NCI-H128 (cell line): ENCODE measurements at regions not wholly inside any gene's neighbourhood (a gene's known extent, or its start where the extent isn't known, plus 50 kb on each side); places are given as distances from the start of the nearest gene placed in this dataset.
"Not testable (repeated sequence)": the region's sequence is repeated elsewhere in the genome, so short reads cannot be mapped to it uniquely, and the experiment has no call there.

ENCODE experiments used
- DNase-seq: peaks from one replicate; lab custom pipeline; 2025; ENCODE audit not compliant: unreplicated experiment; lab: John Stamatoyannopoulos, UW

DNA sequence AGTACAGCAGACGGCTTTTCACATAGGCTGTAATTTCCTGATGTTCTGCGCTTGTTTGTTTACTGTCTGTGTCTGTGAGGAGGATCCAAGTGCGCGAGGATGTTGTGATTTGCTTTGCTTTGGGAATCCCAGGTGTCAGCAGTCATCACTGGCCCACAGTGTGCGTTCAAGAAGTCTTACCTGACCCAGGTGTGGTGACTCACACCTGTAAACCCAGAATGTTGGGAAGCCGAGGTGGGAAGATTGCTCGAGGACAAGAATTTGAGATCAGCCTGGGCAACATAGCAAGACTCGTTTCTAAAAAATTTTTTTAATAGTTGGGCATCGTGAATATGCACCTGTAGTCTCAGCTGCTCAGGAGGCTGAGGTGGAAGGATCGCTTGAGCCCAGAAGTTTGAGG lies 110.7 kb downstream of the CRLF3 start:
- not testable (repeated sequence) for DNase-seq

GRCh38 chr17:30712859-30713258 lies 111.6 kb downstream of the CRLF3 start:
- not testable (repeated sequence) for DNase-seq

DNA sequence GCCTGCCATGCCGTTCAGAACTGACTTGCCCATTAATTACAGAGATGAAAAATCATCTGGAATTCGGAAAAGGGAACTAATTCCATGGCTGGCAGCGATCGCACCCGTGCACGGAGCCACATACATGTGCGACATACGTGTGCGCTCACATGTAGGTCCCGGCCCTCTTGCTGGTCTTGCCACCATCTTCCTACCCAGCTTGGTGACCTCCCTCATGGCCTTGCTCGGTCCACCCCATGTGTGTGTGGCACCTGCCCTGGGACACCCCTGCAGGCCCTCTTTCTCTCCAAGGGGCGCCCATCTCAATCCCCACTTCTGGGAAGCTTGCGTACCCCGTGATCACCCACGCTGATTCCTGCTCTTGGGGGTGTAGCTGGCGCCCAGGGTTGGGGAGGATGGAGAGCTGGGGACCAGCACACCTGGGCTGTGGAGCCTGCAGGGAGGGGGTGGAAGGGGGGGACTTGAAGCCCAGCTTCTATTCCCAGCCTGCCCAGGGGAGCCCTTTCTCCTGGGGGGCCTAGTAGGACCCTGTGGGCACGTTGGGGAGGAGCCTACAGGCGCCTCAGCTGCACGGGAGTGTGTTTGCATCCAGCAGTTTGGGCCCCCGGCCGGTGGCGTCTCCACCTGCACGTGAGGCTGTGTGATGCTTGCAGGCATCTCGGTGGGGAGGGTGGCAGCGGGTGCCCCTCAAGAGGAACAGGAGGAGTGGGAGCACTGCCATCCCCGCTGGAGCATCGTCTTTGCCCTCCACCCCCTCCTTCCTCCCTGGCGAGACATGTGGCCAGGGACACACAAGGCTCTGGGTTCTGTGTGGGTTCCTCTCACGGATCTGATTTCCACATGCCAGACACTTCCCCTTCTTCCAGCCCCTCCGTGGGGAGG lies 112.6 kb downstream of the CRLF3 start:
- DNase-seq: not testable (repeated sequence)

- not testable (repeated sequence) for DNase-seq
Measured at GRCh38 chr17:30711176-30711575, 113.3 kb downstream of the CRLF3 start.

GRCh38 chr17:30710276-30711088 lies 114.0 kb downstream of the CRLF3 start:
- DNase-seq: not testable (repeated sequence)

DNA sequence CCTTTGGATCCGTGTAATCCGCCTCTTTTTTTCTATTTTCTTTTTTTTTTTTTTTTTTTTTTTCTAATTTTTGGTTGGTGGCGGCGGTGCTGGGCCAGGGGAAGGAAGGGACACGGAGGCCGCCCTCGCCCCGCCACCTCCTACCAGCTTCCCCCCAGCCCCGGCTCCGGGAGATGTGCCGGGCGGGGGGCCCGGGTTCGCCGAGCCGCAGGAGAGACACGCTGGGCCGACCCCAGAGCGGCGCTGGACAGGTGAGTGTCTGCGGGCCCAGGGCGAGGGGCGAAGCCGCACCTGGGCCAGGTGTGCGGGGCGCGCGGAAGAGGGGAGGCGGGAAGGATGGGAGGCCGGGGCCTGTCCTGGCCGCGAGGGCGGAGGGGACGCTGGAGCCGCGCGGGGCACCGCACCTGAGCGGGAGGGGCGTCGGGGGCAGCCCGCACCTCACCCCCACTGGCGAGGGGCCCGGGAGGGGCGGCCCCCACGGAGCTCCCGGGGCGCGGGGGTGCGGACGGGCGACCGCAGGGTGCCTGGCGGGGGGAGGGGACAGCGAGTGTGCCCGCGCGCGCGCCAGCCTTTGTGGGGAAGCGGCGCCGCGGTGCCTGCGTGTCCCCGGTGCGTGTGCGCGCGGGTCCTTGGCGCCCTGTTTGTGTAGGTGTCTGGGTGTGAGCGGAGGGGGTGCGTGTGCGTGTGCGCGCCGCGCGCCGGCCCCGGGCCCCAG lies 114.8 kb downstream of the CRLF3 start:
- DNase-seq: not testable (repeated sequence)

DNA sequence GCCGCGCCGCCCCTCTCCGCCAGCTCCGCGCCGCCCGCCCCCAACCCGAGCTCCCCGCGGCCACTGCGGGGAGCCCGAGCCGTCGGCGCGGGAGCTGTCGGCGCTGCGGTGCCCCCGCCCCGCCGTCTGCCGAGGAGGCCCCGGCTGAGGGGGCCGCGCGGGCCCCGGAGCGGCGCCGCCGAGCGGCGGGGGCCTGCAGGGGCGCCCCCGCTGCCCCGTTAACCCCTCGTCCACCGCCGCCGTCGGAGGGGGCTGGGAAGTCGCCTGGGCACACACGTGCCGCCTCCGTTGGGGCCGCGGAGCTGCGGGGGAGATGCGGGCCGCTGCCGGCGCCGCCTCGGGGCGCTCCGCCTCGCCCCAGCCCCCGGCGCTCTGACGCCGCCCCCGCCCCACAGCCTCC lies 115.4 kb downstream of the CRLF3 start:
- DNase-seq: not testable (repeated sequence)

DNA sequence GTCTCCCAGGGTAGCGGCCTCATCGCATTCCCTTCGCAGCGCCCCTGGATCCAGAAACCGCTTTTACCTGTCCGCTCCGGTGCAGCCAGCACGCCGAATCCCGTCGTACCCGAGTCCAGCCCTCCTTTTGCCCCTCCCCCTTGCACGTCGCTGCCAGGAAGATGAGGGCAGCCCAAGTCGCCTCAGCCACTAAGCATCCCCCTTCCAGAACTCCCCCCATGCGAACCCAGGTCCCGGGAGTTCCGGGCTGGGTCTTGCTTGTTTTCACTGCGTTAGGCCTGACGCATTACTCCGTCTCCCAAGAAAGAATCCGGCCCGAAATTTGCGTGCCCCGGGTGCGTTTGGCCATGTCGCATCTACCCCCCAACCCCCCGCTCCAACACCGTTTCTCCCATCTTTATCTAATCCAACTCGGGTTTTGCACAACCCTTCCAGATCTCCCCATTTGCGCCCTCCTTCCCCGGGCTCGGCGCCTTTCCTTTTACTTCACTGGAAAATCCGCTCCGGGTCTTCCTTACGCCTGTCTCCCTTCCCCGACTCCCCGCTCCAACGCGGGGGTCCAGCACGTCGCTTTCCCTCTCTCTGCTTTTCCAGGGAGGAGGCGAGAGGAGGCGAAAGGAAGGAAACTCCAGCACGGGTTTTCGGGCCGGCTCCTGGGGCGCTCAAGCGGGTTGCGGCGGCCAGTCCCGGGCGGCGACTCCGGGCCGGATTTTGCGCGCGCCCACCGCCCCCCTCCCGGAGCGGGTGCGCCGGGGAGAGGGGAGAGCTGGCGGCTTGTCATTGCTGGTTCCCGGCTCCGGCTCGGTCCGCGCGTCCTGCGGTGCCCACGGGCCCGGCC lies 116.0 kb downstream of the CRLF3 start:
- peak; percentile 83 for DNase-seq

- DNase-seq: not testable (repeated sequence)
Measured at GRCh38 chr17:30707724-30708240, 116.7 kb downstream of the CRLF3 start.

DNA sequence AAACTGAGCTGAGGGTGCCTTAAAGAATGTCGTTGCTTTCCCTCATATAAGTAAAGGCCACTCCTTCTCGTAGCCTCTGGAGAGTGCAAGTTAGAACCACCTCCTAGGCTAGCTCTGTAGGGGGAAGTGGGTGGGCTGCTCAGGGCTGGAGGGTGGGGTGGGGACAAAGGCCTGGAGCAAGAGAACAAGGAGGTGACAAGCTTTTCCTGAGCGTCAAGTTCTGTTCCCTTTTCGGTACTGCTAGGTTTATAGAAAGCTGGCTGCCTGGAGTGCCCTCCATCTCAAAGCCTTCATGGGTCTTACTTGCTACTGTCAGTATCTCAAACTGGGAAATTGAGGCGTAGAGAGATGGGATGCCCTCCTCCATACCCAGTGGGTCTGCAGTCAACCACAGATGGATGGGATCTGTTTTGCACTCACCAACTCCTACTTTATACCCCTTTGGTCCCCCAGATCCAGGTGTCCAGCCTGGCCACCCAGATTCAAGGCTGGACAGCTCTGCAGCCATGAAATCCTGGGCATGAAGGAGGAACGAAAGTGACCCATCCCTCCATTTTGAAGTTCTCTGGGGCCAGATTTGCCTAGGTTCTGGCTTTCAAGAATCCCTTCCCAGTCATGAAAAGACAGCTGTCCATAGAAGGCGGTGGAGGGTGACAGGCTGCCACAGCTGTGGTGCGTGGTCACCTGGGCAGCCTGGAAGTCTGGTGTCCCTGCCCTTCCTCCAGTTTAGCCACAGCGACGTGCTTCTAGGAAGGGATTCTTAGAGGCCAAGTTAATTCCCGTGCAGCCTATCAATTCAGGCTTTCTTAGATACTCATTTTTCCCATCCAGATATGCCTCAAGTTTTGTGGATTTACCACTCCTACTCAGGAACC lies 117.8 kb downstream of the CRLF3 start:
- DNase-seq: not testable (repeated sequence)

DNA sequence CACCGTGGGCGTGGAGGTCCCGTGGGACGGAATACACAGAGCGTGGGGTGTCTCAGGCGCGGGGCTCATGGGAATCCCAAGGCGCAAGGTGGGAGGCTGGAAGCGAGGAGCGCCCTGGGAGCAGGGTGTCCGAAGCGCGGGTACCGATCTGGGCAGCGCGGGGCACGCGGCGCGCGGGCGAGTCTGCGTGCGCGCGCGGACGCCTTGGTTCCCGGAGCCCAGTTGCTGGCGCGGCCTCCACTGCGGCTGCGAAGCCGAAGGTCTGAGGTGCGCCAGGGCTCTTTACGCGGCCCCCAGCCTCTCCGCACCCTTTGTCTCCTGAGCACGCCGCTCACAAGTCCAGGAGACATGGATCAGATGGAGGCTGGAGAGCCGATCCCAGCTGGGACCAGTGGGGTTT lies 118.5 kb downstream of the CRLF3 start:
- not testable (repeated sequence) for DNase-seq

DNA sequence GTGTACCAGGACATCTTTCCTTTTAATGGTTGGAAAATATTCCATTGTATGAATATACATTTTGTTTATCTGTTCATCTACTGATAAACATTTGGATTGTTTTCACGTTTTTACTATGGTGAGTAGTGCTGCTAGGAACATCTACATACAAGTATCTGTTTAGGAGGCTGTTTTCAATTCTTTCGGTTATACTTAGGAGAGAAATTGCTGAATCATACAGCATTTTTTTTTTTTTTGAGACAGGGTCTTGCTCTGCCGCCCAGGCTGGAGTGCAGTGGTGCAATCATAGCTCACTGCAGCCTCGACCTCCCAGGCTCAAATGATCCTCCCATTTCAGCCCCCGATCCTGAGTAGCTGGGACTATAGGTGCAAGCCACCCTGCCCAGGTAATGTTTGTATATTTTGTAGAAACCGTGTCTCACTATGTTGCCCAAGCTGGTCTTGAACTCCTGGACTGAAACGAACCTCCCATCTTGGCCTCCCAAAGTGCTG lies 122.9 kb downstream of the CRLF3 start:
- no peak for DNase-seq

DNA sequence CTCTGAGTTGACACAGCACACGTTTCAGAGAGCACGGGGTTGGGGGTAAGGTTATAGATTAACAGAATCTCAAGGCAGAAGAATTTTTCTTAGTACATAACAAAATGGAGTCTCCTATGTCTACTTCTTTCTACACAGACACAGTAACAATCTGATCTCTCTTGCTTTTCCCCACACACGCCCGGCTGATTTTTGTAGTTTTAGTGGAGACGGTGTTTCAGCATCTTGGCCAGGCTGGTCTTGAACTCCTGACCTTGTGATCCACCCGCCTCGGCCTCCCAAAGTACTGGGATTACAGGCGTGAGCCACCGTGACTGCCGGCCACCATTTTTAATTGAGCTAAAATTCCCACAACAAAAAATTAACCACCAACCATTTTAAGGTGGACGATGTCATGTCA lies 123.7 kb downstream of the CRLF3 start:
- DNase-seq: not testable (repeated sequence)

GRCh38 chr17:30697619-30698460 lies 126.7 kb downstream of the CRLF3 start:
- DNase-seq: not testable (repeated sequence)

DNA sequence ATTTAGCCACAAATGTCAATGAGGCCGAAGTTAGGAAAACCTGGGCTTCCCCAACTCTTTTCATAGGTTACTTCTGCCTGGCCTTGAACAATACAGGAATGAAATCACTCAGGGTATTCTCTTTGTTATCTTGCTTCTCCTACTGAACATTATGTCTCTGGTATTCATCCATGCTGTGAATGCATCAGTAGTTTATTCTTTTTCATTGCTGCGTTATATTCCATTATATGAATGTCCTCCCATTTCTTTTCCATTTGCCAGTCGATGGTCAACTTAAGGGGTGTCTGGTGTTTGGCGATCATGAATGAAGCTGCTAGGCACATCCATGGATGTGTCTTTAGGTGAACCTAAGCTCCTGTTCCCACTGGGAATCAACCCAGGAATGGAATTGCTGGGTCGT lies 128.3 kb downstream of the CRLF3 start:
- DNase-seq: no peak

- not testable (repeated sequence) for DNase-seq
Measured at GRCh38 chr17:30695265-30695811, 129.2 kb downstream of the CRLF3 start.

DNA sequence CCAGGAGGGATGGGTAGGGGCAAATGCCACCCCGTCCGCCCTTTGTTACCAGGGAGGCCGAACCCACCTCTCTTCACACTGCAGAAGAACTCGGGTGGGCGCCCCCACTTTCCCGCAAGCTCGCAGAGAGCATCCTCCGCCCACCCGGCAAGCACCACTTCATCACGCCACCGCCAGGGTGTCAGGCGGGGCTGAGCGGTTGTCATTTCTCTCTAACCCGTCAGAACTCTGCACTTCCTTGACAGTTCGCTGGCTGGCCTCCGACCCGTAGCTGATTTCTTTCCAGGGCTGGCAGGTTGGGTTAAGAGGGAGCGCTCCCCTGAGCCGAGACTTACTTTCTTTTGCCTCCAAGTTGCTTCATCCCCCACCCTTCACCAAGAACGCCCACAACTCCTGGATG lies 130.7 kb downstream of the CRLF3 start:
- DNase-seq: not testable (repeated sequence)
